ENCODE measurements at regions not wholly inside any gene's neighbourhood (a gene's known extent, or its start where the extent isn't known, plus 50 kb on each side); places are given as distances from the start of the nearest gene placed in this dataset.

DNA sequence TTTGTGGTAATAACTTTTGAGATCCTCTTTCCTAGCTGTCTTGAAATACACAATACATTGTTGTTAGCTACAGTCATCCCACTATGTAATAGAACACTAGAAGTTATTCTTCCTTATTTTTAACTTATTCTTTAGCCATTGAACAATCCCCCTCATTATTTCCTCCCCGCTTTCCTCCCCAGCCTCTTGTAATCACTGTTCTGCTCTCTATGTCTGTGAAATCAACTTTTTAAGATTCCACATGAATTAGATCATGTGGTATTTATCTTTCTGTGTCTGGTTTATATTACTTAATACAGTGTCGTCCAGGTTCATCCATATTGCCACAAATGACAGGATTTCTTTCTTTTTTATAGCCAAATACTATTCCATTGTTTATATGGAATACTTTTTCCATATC lies 72.9 kb downstream of the SLC10A2 start:
- TF ChIP-seq, protein P1, sequence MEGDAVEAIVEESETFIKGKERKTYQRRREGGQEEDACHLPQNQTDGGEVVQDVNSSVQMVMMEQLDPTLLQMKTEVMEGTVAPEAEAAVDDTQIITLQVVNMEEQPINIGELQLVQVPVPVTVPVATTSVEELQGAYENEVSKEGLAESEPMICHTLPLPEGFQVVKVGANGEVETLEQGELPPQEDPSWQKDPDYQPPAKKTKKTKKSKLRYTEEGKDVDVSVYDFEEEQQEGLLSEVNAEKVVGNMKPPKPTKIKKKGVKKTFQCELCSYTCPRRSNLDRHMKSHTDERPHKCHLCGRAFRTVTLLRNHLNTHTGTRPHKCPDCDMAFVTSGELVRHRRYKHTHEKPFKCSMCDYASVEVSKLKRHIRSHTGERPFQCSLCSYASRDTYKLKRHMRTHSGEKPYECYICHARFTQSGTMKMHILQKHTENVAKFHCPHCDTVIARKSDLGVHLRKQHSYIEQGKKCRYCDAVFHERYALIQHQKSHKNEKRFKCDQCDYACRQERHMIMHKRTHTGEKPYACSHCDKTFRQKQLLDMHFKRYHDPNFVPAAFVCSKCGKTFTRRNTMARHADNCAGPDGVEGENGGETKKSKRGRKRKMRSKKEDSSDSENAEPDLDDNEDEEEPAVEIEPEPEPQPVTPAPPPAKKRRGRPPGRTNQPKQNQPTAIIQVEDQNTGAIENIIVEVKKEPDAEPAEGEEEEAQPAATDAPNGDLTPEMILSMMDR (IDR thresholded peaks at IDR 0.05), result no peak
- no peak for TF ChIP-seq EP300 (IDR thresholded peaks at IDR 0.05; ENCODE audit: low read depth)
- no peak for TF ChIP-seq POLR2AphosphoS5 (IDR thresholded peaks at IDR 0.05)
